Skin epidermis (tissue), 12 donors: ENCODE measurements at regions not wholly inside any gene's neighbourhood (a gene's known extent, or its start where the extent isn't known, plus 50 kb on each side); places are given as distances from the start of the nearest gene placed in this dataset.
"Not testable (repeated sequence)": the region's sequence is repeated elsewhere in the genome, so short reads cannot be mapped to it uniquely, and the experiment has no call there.

Source experiments
- H3K27ac ChIP-seq, 21 experiments: fragments of 200-600 bp; sonication (generic) in 11 of 21; one replicate each; pipeline ENCODE4 v1.5.0; 2020; ENCODE audit warnings: mild to moderate bottlenecking in 3 of 21, inconsistent platforms in 2 of 21, moderate library complexity in 2 of 21
- H3K4me3 ChIP-seq, 7 experiments: fragments of 200-600 bp; sonication (generic) in 2 of 7; one replicate each; pipeline ENCODE4 v1.5.0; 2020; ENCODE audit warnings: inconsistent platforms in 2 of 7, mild to moderate bottlenecking in 2 of 7, moderate library complexity in 1 of 7

DNA sequence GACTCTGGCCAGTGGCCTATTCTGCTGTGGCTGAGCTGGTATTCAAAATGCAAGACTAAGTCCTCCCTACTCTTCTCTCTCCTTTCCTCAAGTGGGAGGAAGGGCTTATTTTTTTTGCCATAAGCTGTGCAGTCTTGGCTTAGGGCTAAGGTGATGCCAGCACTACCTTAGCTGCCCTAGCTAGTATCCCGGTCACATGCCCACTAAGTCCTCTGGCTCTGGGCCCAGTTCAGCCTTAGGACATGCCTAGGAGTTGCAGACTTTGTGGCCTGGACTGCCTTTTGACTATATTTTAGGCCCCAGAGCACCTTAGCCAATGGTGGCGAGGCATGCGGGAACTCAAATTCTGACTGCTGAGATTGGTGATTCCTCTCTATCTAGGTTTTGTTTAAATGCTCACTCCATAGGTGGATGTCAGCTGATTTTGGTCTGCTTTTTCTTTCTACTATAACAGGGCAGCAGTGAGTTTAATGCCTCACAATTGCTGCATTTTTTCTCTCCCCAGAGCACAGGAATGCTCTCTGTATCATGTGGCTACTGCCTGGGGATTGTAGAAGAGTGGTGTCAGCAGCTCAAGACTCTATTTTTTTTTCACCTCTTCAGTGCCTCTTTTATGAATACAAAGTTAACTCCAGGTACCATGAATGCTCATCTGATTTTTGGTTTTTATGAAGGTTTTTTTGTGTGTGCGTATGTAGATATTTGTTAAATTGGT lies 472.9 kb upstream of the GRID2 start:
- Histone ChIP-seq H3K4me3 (no peak overlapping the region), H3K27ac (no peak overlapping the region)

DNA sequence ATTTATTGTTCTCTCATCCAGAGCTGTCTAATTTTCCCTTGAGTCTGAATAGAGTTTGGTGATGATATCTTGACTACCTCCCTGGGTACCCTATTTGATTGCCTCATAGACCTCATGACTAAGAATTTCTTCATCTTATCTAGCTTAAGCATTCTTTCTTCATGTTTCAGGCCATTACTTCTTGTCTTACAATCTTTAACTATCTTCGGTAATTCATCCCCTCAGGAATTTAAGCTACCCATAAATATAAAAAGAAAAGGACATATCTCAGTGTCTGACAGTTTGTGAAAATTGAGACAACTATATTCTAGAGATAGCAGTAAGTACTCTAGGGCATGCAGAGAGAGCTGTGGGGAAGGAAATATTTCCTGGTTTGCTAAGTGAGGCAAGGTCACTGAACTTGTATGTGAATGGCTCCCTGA lies 466.1 kb upstream of the GRID2 start:
- no peak overlapping the region for H3K4me3 ChIP-seq
- H3K27ac ChIP-seq: no peak overlapping the region

DNA sequence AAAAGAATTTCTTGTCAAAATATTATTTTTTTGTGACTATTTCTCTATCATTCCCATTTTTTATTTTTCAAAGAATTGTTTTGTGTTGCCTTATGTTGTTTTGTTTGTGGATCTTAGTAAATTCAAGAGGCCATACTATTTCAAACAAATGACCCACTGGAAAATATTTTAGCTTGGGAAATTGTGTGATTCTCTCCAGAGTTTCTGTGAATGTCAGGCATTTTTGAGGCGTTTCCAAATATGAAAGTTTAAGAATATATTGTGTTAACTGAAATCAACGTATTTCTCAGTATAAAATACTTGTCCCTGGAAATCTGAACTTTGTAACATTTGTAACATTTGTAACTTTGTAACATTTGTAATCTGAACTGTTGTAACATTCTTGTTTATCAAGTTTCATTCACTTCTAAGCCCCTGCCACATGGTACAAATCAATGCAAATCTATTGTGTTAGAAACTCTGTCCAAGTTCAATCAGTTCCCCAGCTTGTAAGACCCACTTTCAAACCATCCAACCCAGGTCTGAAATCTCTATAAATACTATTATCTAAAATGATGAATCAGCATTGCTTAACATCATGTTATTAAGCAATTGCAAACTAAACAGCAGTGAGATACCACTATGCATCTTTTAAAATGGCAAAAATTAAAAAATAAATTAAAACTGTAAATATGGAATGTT lies 465.4 kb upstream of the GRID2 start:
- no peak overlapping the region for H3K27ac ChIP-seq
- no peak overlapping the region for H3K4me3 ChIP-seq

DNA sequence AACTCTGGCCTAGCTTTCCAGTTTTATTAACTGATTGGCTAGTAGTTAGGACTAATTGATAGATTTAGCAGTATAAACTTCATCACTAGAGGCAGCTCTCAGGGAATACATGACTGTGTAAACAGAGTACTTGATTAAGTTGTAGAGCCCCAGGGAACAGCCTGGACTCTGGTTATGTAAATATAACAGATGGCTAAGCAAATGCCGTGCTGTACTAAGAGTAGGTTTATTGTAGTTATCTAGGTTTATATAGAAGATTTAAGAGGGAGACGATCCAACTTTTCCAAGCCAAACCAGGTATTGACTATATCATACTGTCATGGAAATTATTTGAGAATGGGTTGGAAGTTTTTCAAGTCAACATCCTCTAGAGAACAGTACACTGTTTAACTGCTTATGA lies 463.4 kb upstream of the GRID2 start:
- no peak overlapping the region for H3K4me3 ChIP-seq
- H3K27ac ChIP-seq: no peak overlapping the region

DNA sequence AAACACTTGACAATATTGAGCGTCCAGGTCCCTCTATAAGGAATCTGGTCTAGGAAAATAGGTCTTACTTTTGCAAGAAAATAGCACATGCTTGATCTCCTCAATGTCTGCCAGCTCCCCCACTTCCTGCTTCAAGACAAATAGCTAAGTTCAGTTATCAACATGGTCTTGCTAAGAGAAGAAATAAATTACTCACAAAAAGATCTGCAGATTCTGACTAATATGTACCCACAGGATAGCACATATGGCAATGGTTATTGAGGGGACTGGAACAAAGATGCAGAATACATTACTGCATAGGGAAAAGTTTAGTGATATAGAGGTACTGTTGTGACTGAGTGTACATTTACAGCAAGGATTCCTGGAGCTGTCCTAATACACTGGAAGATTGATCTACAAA lies 457.5 kb upstream of the GRID2 start:
- no peak overlapping the region for H3K4me3 ChIP-seq
- H3K27ac ChIP-seq: no peak overlapping the region

DNA sequence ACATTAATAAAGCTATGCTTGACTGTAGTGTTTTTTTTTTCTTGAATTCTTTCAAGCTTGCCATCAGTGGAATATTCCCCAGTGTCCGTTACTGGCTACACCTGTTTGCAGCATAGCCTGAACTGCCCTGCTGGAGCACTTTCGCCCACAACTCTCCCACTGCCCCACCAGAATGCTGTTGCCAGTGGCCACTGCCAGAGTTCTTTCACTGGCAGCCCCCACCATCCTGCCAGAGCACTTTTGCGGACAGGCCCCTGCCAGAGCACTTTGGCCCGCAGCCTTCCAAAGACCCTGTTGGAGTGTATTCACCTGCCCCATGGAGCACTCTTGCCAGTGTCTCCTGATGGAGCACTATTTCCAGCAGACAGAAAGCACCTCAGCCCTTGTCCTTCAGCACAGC lies 452.3 kb upstream of the GRID2 start:
- H3K4me3 ChIP-seq: no peak overlapping the region
- H3K27ac ChIP-seq: no peak overlapping the region

DNA sequence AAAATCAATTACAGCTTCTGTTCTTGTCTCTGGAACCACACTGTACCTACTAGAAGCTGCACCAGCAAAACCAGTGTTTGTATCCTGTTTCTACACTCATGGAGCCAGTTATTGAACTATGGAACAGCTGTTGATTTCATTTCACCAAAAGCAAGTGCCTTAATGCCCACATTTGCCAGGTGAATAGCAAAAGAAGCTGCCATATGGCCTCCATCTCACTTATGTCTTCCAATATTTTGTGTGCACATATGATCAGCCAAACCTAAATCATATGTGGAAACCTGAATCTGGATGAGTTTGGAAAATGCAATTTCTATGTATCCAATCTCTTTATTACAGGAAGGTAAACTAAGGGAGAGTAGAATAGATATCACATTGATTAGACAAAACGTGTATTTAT lies 415.8 kb upstream of the GRID2 start:
- Histone ChIP-seq H3K27ac (no peak overlapping the region), H3K4me3 (no peak overlapping the region)

DNA sequence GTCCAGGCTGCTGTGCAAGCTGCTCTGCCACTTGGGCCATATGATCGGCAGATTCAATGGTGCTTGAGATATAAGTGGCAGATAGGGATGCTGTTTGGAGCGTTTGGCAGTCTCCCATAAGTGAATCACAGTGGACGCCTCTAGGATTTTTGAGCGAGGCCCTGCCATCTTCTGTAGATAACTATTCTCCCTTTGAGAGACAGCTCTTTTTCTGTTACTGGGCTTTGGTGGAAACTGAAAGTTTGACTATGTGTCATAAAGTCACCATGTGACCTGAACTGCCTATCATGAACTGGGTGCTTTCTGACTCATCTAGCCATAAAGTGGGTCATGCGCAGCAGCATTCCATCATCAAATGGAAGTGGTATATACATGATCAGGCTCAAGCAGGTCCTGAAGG lies 412.5 kb upstream of the GRID2 start:
- not testable (repeated sequence) for H3K27ac ChIP-seq, H3K4me3 ChIP-seq

DNA sequence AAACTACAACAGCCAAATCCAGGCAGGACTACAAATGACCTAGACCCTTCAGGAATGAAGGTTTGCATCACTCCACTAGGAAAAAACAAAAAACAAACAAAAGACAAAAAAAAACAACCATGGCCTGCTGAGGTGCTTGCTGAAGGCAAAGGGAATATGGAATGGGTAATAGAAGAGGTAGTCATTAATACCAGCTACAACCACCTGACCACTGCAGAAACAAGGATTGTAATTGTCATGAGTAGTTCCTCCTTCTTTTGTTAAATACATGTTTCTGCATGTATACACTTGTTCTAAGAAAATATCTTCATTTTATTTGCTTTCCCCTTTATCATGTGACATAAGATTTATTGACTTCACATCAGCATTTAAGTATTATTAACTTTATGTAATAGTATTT lies 409.8 kb upstream of the GRID2 start:
- no peak overlapping the region for H3K4me3 ChIP-seq
- H3K27ac ChIP-seq: no peak overlapping the region

DNA sequence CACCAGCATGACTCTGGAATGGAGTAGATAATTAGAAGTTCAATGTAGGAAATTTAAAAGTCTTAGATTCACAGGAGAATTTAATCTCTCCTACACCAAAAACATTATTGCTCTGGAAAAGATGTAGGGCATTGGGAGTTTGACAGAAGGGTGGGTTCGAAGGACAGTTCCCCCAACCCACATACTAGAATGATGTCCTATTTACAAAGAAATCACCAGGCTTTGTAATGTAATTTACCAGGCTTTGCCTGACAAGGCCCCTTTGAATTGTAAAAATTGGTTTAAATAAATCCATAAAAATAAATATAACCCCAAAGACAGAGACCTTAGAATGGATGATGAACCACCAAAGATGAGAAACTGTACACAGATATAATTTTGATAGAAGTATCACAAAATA lies 399.2 kb upstream of the GRID2 start:
- H3K4me3 ChIP-seq: no peak overlapping the region
- no peak overlapping the region for H3K27ac ChIP-seq

DNA sequence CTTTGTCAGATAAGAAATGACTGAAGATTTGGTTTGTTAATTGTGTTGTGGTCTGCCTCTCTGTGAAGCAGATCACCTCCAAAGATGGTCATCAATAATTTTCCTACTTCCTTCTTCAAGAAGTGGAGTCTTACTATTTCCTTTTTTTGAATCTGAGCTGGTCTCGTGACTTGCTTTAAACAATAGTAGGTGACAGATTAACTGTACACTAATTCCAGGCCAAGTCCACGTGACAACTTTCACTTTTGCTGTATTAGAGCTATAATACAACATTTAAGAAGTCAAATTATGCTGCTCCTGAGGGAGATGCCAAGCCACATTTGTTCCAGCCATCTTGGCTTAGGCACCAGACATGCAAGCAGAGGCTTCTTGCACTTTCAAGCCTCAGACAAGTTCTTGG lies 393.8 kb upstream of the GRID2 start:
- Histone ChIP-seq H3K4me3 (no peak overlapping the region), H3K27ac (no peak overlapping the region)

DNA sequence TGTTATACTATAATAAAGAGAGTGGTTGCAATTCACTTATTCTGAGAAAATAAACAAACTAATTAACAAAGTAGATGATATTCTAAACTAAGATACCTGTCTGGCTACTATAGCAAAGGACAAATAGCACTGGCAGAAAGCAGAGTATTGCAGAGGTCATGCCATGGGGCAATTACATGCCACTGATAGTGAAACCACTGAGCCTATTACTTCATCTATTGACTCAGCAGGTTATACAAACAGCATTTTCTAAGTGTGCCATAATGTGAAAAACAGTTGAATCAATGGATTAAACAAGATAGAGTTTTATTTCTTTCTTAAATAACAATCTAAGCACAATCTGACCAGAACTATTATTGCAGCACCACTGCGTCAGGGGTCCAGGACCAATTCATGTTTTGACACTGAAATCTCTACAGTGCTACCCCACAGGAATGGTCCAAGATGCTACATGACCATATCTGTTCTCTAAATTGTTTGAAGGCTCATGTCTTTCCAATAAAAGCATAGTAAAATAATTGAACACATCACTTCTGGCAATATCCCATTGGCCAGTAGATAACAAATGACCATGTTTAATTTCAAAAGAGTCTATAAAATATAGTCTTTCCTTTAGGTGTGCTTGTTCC lies 389.5 kb upstream of the GRID2 start:
- Histone ChIP-seq H3K27ac (no peak overlapping the region), H3K4me3 (no peak overlapping the region)

DNA sequence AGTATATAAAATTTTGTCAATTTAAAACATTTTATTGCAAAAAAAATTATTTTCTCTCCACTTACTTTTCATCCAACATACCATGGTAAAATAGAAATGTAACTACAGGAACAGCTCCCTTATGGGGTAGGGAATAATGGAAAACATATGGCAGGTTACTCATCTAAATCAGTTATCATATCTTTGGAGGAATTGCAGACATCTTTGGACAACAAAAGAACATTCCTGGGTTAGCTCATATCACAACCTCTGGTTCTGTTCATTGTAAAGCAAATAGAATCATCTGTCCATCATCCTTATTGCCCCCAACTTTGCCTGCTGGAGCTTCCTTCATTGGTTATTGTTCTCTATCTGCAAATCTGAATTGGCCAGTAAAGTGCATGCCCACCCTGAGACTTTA lies 387.5 kb upstream of the GRID2 start:
- Histone ChIP-seq H3K4me3 (no peak overlapping the region), H3K27ac (no peak overlapping the region)

DNA sequence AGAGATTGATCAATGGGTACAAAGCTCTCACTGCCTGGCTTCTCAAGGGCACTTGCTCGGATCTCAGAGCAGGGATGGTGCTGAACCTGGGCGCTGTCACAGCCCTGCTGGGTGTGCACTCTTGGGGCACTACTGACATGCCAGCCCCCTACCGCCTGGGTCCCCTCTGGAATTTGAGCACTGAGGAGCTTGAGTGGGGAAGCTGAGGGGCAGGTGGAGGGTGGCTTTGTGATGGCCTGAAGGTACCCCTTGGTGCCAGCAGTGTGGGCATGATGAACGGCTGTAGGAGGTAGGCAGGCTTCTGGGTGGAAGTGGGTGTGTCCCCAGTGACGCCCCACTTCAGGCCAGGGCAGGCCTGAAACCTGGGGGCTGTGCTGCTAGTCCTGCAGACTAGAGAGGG lies 379.1 kb upstream of the GRID2 start:
- no peak overlapping the region for H3K4me3 ChIP-seq
- H3K27ac ChIP-seq: no peak overlapping the region

DNA sequence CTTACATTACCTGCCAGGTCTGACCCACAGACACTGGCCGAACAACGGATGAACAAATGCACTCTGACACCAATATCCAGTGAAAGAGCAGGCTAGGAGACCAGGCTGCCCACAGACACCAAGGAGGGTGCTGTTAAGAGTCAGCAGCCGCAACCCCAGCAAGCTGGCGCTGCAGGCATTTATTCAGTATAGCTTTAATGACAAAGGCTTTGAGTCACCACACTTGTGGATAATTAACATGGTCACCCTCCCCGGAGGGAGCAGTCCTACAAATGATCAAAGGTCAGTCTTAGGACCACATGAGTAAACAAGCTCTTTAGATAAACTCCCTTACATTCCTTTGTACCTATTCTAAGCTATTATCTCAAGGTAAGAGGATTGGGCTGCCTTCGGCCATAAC lies 368.5 kb upstream of the GRID2 start:
- Histone ChIP-seq H3K4me3 (no peak overlapping the region), H3K27ac (no peak overlapping the region)

DNA sequence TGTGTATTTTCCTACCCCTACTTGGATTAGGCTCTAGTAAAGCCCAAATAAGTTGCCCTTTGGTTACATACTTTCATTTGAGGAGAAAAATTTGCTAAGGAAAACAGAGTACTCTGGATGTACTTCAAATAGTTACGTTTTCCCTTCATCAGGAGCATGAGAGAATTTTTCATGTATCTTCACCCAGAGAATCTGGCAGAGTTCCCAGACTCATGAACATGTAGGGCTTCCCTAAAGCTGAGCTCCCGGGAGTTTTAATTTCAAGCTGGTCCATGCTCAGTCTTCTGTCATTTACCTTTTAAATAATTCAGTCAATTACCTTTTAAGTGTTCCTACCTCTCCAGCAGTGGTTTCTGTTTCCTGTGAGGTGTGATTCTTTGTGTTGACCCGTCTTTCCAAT lies 367.5 kb upstream of the GRID2 start:
- Histone ChIP-seq H3K27ac (no peak overlapping the region), H3K4me3 (no peak overlapping the region)

DNA sequence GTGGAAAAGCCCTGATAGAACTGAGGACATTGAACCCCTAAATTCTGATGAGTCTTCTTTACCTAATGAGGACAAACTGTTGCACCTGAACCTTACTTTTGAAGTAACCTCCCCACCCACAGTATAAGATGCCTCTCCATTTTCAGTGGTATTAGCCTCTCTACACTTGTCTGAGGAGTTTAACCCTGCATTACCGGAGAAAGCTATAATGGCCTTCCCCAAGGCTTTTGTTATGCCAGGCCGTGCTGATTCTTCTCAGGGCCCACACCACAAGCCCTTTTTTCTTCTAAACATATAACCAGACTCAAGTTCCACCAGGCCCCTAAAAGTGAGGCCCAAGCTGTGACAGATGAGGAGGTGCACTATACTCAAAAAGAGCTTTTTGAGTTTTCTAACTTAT lies 345.8 kb upstream of the GRID2 start:
- H3K4me3 ChIP-seq: no peak overlapping the region
- no peak overlapping the region for H3K27ac ChIP-seq

DNA sequence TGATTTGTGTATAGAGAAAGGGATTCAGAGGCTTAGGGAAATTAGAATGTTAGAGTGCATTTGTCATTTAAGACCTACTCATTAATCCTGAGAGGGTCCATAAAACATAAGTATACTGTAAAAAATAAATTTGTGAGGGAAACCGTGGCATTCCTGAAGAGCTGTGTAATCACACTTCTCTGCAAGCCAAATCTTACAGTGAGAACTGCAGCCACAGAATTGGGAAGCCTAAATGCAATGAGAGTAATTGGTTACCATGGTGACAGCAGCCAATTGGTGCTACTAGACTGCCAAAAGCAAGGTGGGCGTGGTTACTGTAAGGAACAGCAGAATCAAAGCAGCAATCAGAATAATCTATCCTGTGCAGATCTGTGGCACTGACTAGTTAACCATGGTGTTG lies 345.2 kb upstream of the GRID2 start:
- Histone ChIP-seq H3K27ac (no peak overlapping the region), H3K4me3 (no peak overlapping the region)

DNA sequence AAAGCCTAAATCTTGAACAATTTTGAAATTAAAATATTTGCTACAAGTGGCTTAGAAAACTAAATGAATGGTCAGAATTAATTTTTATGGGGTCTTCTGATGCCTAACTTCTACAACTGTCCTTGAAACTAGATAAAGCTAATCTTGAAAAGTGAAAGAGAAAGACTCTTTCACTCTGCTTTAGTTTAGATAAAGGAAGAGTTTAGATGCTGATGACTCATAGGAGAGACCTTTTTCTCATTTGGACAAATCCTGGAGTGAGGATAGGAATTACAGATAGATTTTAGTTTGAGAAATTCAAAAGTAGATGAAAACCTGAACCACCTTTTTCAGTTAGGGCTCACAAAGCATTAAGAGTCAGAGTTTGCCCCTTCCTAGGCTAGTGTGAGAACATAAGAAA lies 342.3 kb upstream of the GRID2 start:
- no peak overlapping the region for H3K27ac ChIP-seq
- H3K4me3 ChIP-seq: no peak overlapping the region

DNA sequence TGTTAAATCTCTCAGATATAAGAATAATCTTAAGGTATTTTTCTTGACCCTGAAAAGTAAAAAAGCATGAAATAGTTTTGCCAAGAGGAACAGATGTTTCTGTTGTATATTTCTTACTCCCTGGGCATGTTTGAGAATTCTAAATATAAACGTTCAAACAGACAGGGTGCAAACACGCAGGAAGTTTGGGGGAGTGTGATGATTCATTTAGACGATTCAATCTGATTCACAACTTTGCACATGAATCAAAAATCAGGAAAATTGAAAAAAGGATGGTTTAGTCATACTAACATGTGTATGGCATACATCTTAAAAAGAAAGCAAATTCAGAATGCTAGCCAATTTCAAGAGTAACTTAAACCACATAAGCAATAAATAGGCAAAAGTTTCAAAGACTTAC lies 340.3 kb upstream of the GRID2 start:
- Histone ChIP-seq H3K4me3 (no peak overlapping the region), H3K27ac (no peak overlapping the region)

DNA sequence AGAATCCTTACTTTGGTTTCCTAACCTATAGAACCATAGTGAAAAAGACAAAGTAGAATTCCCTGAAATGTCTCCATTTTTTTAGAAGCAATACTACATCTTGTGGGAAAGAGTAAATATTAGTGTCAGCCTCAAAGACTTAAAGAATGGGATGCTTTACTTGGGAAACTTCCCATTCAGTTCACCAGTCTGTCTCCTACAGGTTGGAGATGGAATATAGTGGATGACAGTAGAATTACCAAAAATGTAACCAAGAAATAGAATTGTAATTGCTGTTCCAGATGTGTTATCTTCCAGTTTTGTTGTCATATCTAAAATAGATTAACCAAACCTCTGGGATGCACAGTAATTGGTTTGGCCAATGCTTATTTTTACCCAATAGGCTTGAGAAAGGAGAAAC lies 338.6 kb upstream of the GRID2 start:
- H3K27ac ChIP-seq: no peak overlapping the region

More for the DNA sequence above, 338.6 kb upstream of the GRID2 start:
- no peak overlapping the region for H3K4me3 ChIP-seq
